HUES48 (cell line): ENCODE measurements at regions not wholly inside any gene's neighbourhood (a gene's known extent, or its start where the extent isn't known, plus 50 kb on each side); places are given as distances from the start of the nearest gene placed in this dataset.

ENCODE experiments used
- H3K27ac ChIP-seq: one replicate; pipeline ENCODE4 v1.7.0; 2013; ENCODE audit warnings: low read depth, low read length, inconsistent platforms
- H3K27me3 ChIP-seq: 2 replicates; pipeline ENCODE4 v1.6.1; 2013; ENCODE audit warnings: mild to moderate bottlenecking, low read length; ENCODE audit not compliant: control insufficient read depth, insufficient read depth
- H3K36me3 ChIP-seq: 2 replicates; pipeline ENCODE4 v1.6.1; 2013; ENCODE audit warnings: low read length; ENCODE audit not compliant: control insufficient read depth, insufficient read depth
- H3K4me1 ChIP-seq: 2 replicates; pipeline ENCODE4 v1.6.1; 2013; ENCODE audit warnings: mild to moderate bottlenecking, low read length; ENCODE audit not compliant: control insufficient read depth, insufficient read depth
- H3K4me3 ChIP-seq: 2 replicates; pipeline ENCODE4 v1.5.1; 2013; ENCODE audit warnings: mild to moderate bottlenecking, low read depth, low read length
- H3K9ac ChIP-seq: 2 replicates; pipeline ENCODE4 v1.6.1; 2013; ENCODE audit warnings: mild to moderate bottlenecking, low read depth, low read length, moderate library complexity
- H3K9me3 ChIP-seq: 2 replicates; pipeline ENCODE4 v1.6.1; 2013; ENCODE audit warnings: low read length; ENCODE audit not compliant: control insufficient read depth, insufficient read depth

- no peaks in the 10 kb centered on the region for H3K27me3 ChIP-seq
- H3K9ac ChIP-seq: no peak overlapping the region
- no peaks in the 10 kb centered on the region for H3K4me1 ChIP-seq
- H3K27ac ChIP-seq: no peak overlapping the region
- H3K9me3 ChIP-seq: no peaks in the 10 kb centered on the region
- no peaks in the 10 kb centered on the region for H3K36me3 ChIP-seq
- H3K4me3 ChIP-seq: no peak overlapping the region
Observed at GRCh38 chr7:85516675-85517074, 329.8 kb upstream of the SEMA3D start.

DNA sequence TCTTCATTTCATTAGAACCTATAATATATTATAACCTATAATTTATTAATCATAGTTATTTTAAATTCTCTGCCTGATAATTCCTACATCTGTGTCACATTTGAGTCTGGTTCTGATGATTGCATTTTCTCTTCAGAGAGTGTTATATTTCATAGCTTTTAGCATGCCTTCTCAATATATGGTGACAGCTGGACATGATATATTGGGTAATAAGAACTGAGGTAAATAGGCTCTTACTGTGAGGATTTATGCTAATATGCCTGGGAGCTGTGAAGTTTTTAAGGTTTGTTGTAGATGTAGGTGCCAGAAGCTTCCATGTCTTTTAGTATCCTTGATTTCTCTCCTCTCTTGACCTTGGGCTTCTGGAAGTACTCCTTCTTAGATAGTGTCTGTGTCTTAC, 325.9 kb upstream of the SEMA3D start:
- H3K4me1 ChIP-seq: no peaks in the 10 kb centered on the region
- H3K9me3 ChIP-seq: no peaks in the 10 kb centered on the region
- no peak overlapping the region for H3K9ac ChIP-seq
- no peak overlapping the region for H3K4me3 ChIP-seq
- H3K36me3 ChIP-seq: no peaks in the 10 kb centered on the region
- no peak overlapping the region for H3K27ac ChIP-seq
- no peaks in the 10 kb centered on the region for H3K27me3 ChIP-seq

DNA sequence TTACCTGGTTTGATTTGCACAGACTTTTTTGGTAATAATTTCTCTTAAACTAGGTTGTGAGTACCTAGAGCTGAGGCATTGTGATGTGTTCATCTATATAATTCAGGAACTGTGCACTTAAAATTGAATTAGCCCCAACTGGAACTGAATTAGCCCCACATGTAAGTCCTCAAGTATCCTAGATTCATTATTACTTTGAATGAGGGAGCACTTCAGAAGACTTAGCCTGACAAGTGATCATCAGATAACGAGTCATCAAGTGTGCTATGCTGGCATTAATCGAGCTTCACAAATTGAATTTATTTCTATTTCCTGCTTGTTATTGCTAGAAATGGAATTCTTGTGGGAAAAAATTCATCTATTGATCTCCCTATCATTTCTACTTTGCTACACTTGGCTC, 323.4 kb upstream of the SEMA3D start:
- H3K9me3 ChIP-seq: no peaks in the 10 kb centered on the region
- no peaks in the 10 kb centered on the region for H3K27me3 ChIP-seq
- no peak overlapping the region for H3K4me3 ChIP-seq
- H3K4me1 ChIP-seq: no peaks in the 10 kb centered on the region
- no peak overlapping the region for H3K9ac ChIP-seq
- no peak overlapping the region for H3K27ac ChIP-seq
- H3K36me3 ChIP-seq: no peaks in the 10 kb centered on the region

GRCh38 chr7:85509476-85509875, 322.6 kb upstream of the SEMA3D start:
- Histone ChIP-seq H3K4me1 (no peaks in the 10 kb centered on the region), H3K9me3 (no peaks in the 10 kb centered on the region), H3K36me3 (no peaks in the 10 kb centered on the region), H3K9ac (no peak overlapping the region), H3K4me3 (no peak overlapping the region), H3K27me3 (no peaks in the 10 kb centered on the region), H3K27ac (no peak overlapping the region)

GRCh38 chr7:85508642-85509410, 322.0 kb upstream of the SEMA3D start:
- no peak overlapping the region for H3K27ac ChIP-seq
- H3K4me1 ChIP-seq: no peaks in the 10 kb centered on the region
- H3K9me3 ChIP-seq: no peaks in the 10 kb centered on the region
- no peak overlapping the region for H3K4me3 ChIP-seq
- no peak overlapping the region for H3K9ac ChIP-seq
- no peaks in the 10 kb centered on the region for H3K27me3 ChIP-seq
- H3K36me3 ChIP-seq: no peaks in the 10 kb centered on the region

DNA sequence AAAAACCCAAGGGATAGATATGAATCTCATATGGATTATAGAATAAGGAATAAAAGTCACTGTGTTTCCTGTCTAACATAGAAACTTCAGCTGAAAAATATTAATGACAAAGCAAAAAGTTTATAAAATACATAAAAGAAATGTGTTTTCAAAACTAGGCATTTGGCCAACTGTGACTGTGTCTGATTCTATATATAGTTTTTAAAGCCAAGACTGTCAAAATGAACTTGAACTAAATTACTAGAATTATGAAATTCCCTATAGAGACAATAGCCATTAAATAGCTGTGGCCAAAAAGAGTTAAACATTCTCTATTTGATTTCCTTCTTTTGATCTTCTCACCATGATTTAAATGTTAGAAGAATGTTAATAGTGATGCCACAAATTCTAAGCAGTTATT, 311.2 kb upstream of the SEMA3D start:
- H3K9me3 ChIP-seq: no peaks in the 10 kb centered on the region
- H3K27me3 ChIP-seq: no peaks in the 10 kb centered on the region
- no peaks in the 10 kb centered on the region for H3K4me1 ChIP-seq
- no peak overlapping the region for H3K9ac ChIP-seq
- H3K36me3 ChIP-seq: no peaks in the 10 kb centered on the region
- no peak overlapping the region for H3K27ac ChIP-seq
- no peak overlapping the region for H3K4me3 ChIP-seq

GRCh38 chr7:85489498-85489897, 302.6 kb upstream of the SEMA3D start:
- Histone ChIP-seq H3K9me3 (no peaks in the 10 kb centered on the region), H3K4me3 (no peak overlapping the region), H3K9ac (no peak overlapping the region), H3K4me1 (no peaks in the 10 kb centered on the region), H3K36me3 (no peaks in the 10 kb centered on the region), H3K27ac (no peak overlapping the region), H3K27me3 (no peaks in the 10 kb centered on the region)

DNA sequence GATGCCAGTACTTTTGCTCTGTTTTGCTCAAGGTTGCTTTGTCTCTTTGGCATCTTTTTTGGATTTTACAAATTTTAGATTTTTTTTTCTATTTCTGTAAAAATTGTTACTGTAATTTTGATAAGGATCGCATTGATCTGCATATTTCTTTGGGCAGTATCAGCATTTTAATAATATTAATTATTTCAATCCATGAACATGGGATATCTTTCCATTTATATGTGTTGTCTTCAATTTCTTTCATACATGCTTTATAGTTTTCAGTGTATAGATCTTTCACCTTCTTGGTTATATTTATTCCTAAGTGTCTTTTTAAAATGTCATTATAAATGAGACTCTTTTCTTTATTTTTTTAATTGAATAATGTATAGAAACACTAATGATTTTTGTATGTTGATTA, 301.6 kb upstream of the SEMA3D start:
- no peak overlapping the region for H3K9ac ChIP-seq
- H3K4me1 ChIP-seq: no peaks in the 10 kb centered on the region
- no peaks in the 10 kb centered on the region for H3K36me3 ChIP-seq
- H3K4me3 ChIP-seq: no peak overlapping the region
- H3K9me3 ChIP-seq: no peaks in the 10 kb centered on the region
- H3K27me3 ChIP-seq: no peaks in the 10 kb centered on the region
- H3K27ac ChIP-seq: no peak overlapping the region

DNA sequence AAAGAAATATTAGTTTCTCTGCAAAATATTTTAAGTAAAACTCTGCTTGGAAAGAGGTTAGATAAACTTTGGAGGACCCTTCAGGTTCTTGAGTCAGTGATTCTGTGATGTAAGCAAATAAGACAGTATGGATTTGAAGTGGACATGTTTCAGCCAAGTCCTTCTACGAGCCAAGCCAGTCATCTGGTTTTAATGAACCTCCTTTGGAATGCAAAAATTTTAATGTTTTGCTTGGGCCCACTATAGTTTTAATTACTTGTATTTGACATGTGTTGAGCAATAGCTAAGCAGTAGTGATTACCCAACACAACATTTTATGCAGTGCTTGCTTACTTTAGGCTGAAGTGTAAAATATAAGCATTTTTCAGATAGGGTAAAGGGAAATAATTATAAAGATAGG, 296.3 kb upstream of the SEMA3D start:
- Histone ChIP-seq H3K4me3 (no peak overlapping the region), H3K4me1 (peaks cover 3% of the 10 kb centered on the region; the same call in 1 of the 2 replicates), H3K36me3 (no peaks in the 10 kb centered on the region), H3K27ac (no peak overlapping the region), H3K9ac (no peak overlapping the region), H3K27me3 (no peaks in the 10 kb centered on the region), H3K9me3 (no peaks in the 10 kb centered on the region)

GRCh38 chr7:85480666-85481065, 293.8 kb upstream of the SEMA3D start:
- H3K4me1 ChIP-seq: peaks cover 3% of the 10 kb centered on the region; the same call in 1 of the 2 replicates
- H3K36me3 ChIP-seq: no peaks in the 10 kb centered on the region
- H3K9ac ChIP-seq: no peak overlapping the region
- H3K27me3 ChIP-seq: no peaks in the 10 kb centered on the region
- H3K9me3 ChIP-seq: no peaks in the 10 kb centered on the region
- no peak overlapping the region for H3K27ac ChIP-seq
- no peak overlapping the region for H3K4me3 ChIP-seq

- Histone ChIP-seq H3K27ac (no peak overlapping the region), H3K36me3 (no peaks in the 10 kb centered on the region), H3K27me3 (no peaks in the 10 kb centered on the region), H3K9ac (no peak overlapping the region), H3K9me3 (no peaks in the 10 kb centered on the region), H3K4me3 (no peak overlapping the region), H3K4me1 (peaks cover 5% of the 10 kb centered on the region; the same call in 1 of the 2 replicates)
Observed at GRCh38 chr7:85479918-85480643, 293.2 kb upstream of the SEMA3D start.
